A549 (cell line): ENCODE measurements at regions not wholly inside any gene's neighbourhood (a gene's known extent, or its start where the extent isn't known, plus 50 kb on each side); places are given as distances from the start of the nearest gene placed in this dataset.

Source experiments
- ATAC-seq, 2 experiments: fragments of 200-7000 bp in 1 of 2; fragments of >200 bp in 1 of 2; cut with Nextera tagmentation in 1 of 2; cut with Tn5 transposase in 1 of 2; 3 replicates each; pipeline versions ENCODE4 v1.8.0 to v1.9.1; 2018 to 2020; ENCODE audit warnings: mild to moderate bottlenecking in 1 of 2, moderate library complexity in 1 of 2
- CTCF ChIA-PET: fragments of 300-600 bp; sonication (Branson Sonifier 250); formaldehyde crosslinking; extraction: SDS; loops from one replicate; lab custom pipeline; 2021; ENCODE audit warnings: antibody characterized with exemption, inconsistent platforms; lab: Yijun Ruan, JAX
- POLR2A ChIA-PET: fragments of 350-600 bp; formaldehyde crosslinking; extraction: SDS; loops from one replicate; lab custom pipeline; 2021; ENCODE audit warnings: antibody characterized with exemption, inconsistent platforms; lab: Yijun Ruan, JAX
- DNase-seq, 2 experiments: peaks; one replicate each; pipeline versions ENCODE4 v3.0.0 to v3.0.0-alpha.2; 2011 to 2016; ENCODE audit warnings: low read depth in 1 of 2, low spot score in 1 of 2
- FAIRE-seq: peaks from 2 replicates; lab custom pipeline; 2011; peaks lifted over from hg19 to GRCh38; lab: Jason Lieb, UNC
- H3K27ac ChIP-seq, 2 experiments: fragments of >200 bp; sonication (Bioruptor Twin); formaldehyde crosslinking; 3 replicates each; pipeline ENCODE4 v1.5.1; 2016 to 2017
- H3K4me1 ChIP-seq: fragments of >200 bp; sonication (Bioruptor Twin); formaldehyde crosslinking; 3 replicates; pipeline ENCODE4 v1.6.1; 2016
- H3K4me2 ChIP-seq: fragments of >200 bp; sonication (Bioruptor Twin); formaldehyde crosslinking; 3 replicates; pipeline ENCODE4 v1.6.1; 2016
- H3K4me3 ChIP-seq: fragments of >200 bp; sonication (Bioruptor Twin); formaldehyde crosslinking; 3 replicates; pipeline ENCODE4 v1.5.1; 2016
- H3K9me3 ChIP-seq: fragments of >200 bp; sonication (Bioruptor Twin); formaldehyde crosslinking; 3 replicates; pipeline ENCODE4 v1.6.1; 2016
- ATOH8 ChIP-seq: fragments of 250-450 bp; sonication (Bioruptor Pico); IDR thresholded peaks from 2 replicates; pipeline ENCODE4 v1.5.0; 2020; ENCODE audit warnings: low read depth, mild to moderate bottlenecking, moderate library complexity
- BHLHE40 ChIP-seq: IDR thresholded peaks from 2 replicates; pipeline ENCODE4 v1.6.1; 2012; ENCODE audit warnings: low read depth, low read length, inconsistent platforms
- CHD2 ChIP-seq: fragments of 150-350 bp; IDR thresholded peaks from 2 replicates; pipeline ENCODE4 v1.6.1; 2014; ENCODE audit warnings: low read length; ENCODE audit not compliant: partially characterized antibody
- CHD4 ChIP-seq: fragments of 200-600 bp; sonication (generic); IDR thresholded peaks from 2 replicates; pipeline ENCODE4 v1.6.1; 2016; ENCODE audit warnings: antibody characterized with exemption, mild to moderate bottlenecking, borderline replicate concordance
- E2F6 ChIP-seq: IDR thresholded peaks from 2 replicates; pipeline ENCODE4 v1.6.1; 2012; ENCODE audit warnings: low read depth, borderline replicate concordance
- EHF ChIP-seq: fragments of 250-450 bp; sonication (Bioruptor Pico); IDR thresholded peaks from 2 replicates; pipeline ENCODE4 v1.5.0; 2020; ENCODE audit warnings: mild to moderate bottlenecking
- EHMT2 ChIP-seq: fragments of 200-600 bp; sonication (generic); IDR thresholded peaks from 2 replicates; pipeline ENCODE4 v1.6.1; 2016; ENCODE audit warnings: antibody characterized with exemption, low read depth, mild to moderate bottlenecking, moderate library complexity
- ESRRA ChIP-seq: fragments of 150-350 bp; IDR thresholded peaks from 2 replicates; pipeline ENCODE4 v1.6.1; 2014; ENCODE audit warnings: mild to moderate bottlenecking, low read length, borderline replicate concordance
- FOSB ChIP-seq: fragments of 250-450 bp; sonication (Bioruptor Pico); IDR thresholded peaks from 2 replicates; pipeline ENCODE4 v1.5.0; 2020; ENCODE audit warnings: mild to moderate bottlenecking, moderate library complexity
- FOSL2 ChIP-seq, 2 experiments: fragments of 450-650 bp in 1 of 2; fragments of >200 bp in 1 of 2; sonication (Bioruptor Twin) in 1 of 2; formaldehyde crosslinking; IDR thresholded peaks; 2 replicates each; pipeline versions ENCODE4 v1.5.0 to v1.6.1; 2016 to 2020; ENCODE audit warnings: mild to moderate bottlenecking in 1 of 2, moderate library complexity in 1 of 2
- FOXS1 ChIP-seq: fragments of 250-450 bp; sonication (Bioruptor Pico); IDR thresholded peaks from 2 replicates; pipeline ENCODE4 v1.5.0; 2020; ENCODE audit warnings: mild to moderate bottlenecking, moderate library complexity
- HES2 ChIP-seq: fragments of >200 bp; sonication (Bioruptor Twin); formaldehyde crosslinking; IDR thresholded peaks from 2 replicates; pipeline ENCODE4 v1.6.1; 2016
- HMGXB4 ChIP-seq: fragments of 250-450 bp; sonication (Bioruptor Pico); IDR thresholded peaks from 2 replicates; pipeline ENCODE4 v1.5.0; 2021; ENCODE audit warnings: mild to moderate bottlenecking, moderate library complexity, borderline replicate concordance
- MAFK ChIP-seq: fragments of 450-650 bp; IDR thresholded peaks from 2 replicates; pipeline ENCODE4 v1.6.1; 2014; ENCODE audit not compliant: partially characterized antibody
- MAZ ChIP-seq: fragments of 150-350 bp; IDR thresholded peaks from 2 replicates; pipeline ENCODE4 v1.6.1; 2014; ENCODE audit warnings: antibody characterized with exemption, low read depth, low read length, borderline replicate concordance
- MYC ChIP-seq: IDR thresholded peaks from 2 replicates; pipeline ENCODE4 v1.6.1; 2012; ENCODE audit warnings: mild to moderate bottlenecking, inconsistent platforms, low read length, improper control_type of control experiment, borderline replicate concordance
- NFE2L2 ChIP-seq: fragments of 150-350 bp; conservative IDR thresholded peaks from 2 replicates; pipeline ENCODE4 v1.6.1; 2014; ENCODE audit warnings: low read length
- PHF8 ChIP-seq: fragments of 200-600 bp; sonication (generic); IDR thresholded peaks from 2 replicates; pipeline ENCODE4 v1.6.1; 2016; ENCODE audit warnings: low read depth, mild to moderate bottlenecking, antibody characterized with exemption, moderate library complexity, borderline replicate concordance
- SREBF2 ChIP-seq: fragments of 450-650 bp; IDR thresholded peaks from 2 replicates; pipeline ENCODE4 v1.6.1; 2014; ENCODE audit warnings: mild to moderate bottlenecking, moderate library complexity
- ZC3H11A ChIP-seq: fragments of 450-650 bp; IDR thresholded peaks from 2 replicates; pipeline ENCODE4 v1.6.1; 2014; ENCODE audit warnings: antibody characterized with exemption, mild to moderate bottlenecking
- ZFP36 ChIP-seq: fragments of 450-650 bp; IDR thresholded peaks from 2 replicates; pipeline ENCODE4 v1.6.1; 2014; ENCODE audit warnings: borderline replicate concordance; ENCODE audit not compliant: partially characterized antibody
- ZNF302 ChIP-seq: fragments of 250-450 bp; sonication (Bioruptor Pico); IDR thresholded peaks from 2 replicates; pipeline ENCODE4 v1.9.0; 2021; ENCODE audit warnings: inconsistent platforms, mild to moderate bottlenecking, moderate library complexity
- WGBS: methylation state at CpG from one replicate; pipeline ENCODE4 v1.1.6; 2017; ENCODE audit errors: missing lambda C conversion rate; 5-methylcytosine and 5-hydroxymethylcytosine counted together

- FAIRE-seq (no peak), ATAC-seq (no peak), DNase-seq (no peak)
- ChIA-PET CTCF (no interaction called here), POLR2A (no interaction called here)
- WGBS = 35% methylated on average over 9 of the region's 10 CpGs
- H3K27ac ChIP-seq = no peak overlapping the region
- TF ChIP-seq ZNF302 (CRISPR knock-in tag) (no peak), ATOH8 (no peak), EHMT2 (no peak)
- no peaks in the 10 kb centered on the region for H3K4me1 ChIP-seq
- H3K4me2 ChIP-seq = no peak overlapping the region
- H3K9me3 ChIP-seq = no peaks in the 10 kb centered on the region
- no peak overlapping the region for H3K4me3 ChIP-seq
Observed at GRCh38 chr9:89794918-89795317, 190.1 kb downstream of the GADD45G start.

- Histone ChIP-seq H3K4me3 (no peak overlapping the region), H3K4me2 (no peak overlapping the region), H3K27ac (no peak overlapping the region), H3K9me3 (no peaks in the 10 kb centered on the region), H3K4me1 (no peaks in the 10 kb centered on the region)
- POLR2A ChIA-PET = no interaction called here
- WGBS = 50% methylated on average over 10 of the region's 10 CpGs
- ATAC-seq = no peak
- CTCF ChIA-PET = no interaction called here
- no peak for FAIRE-seq
- DNase-seq = no peak
- no peak for TF ChIP-seq CHD4
- TF ChIP-seq NFE2L2 = no peak
- no peak for TF ChIP-seq MYC
- no peak for TF ChIP-seq EHF (CRISPR knock-in tag)
- no peak for TF ChIP-seq PHF8
- TF ChIP-seq FOSL2 (IDR thresholded peaks at IDR 0.05) = no peak
- no peak for TF ChIP-seq FOSL2 (CRISPR knock-in tag; IDR thresholded peaks at IDR 0.05)
- TF ChIP-seq SREBF2 = no peak
- no peak for TF ChIP-seq CHD2
- TF ChIP-seq ZFP36 = no peak
- no peak for TF ChIP-seq BHLHE40
- no peak for TF ChIP-seq MAZ
- no peak for TF ChIP-seq E2F6
- TF ChIP-seq HMGXB4 (CRISPR knock-in tag) = no peak
- no peak for TF ChIP-seq ZC3H11A
- TF ChIP-seq FOXS1 = no peak
- TF ChIP-seq MAFK = no peak
- TF ChIP-seq HES2 = no peak
- no peak for TF ChIP-seq FOSB (CRISPR knock-in tag)
- no peak for TF ChIP-seq ZNF302 (CRISPR knock-in tag)
- no peak for TF ChIP-seq ESRRA
- TF ChIP-seq, all 56 proteins: peak for 0
Observed at GRCh38 chr9:89795538-89796195, 190.9 kb downstream of the GADD45G start.
